ENCODE measurements at regions not wholly inside any gene's neighbourhood (a gene's known extent, or its start where the extent isn't known, plus 50 kb on each side); places are given as distances from the start of the nearest gene placed in this dataset.
"Not testable (repeated sequence)": the region's sequence is repeated elsewhere in the genome, so short reads cannot be mapped to it uniquely, and the experiment has no call there.

GRCh38 chr12:68514807-68515411 lies 95.8 kb upstream of the RAP1B start:
- DNase-seq: no peak

- DNase-seq: no peak
These were observed 94.9 kb upstream of the RAP1B start for GRCh38 chr12:68515793-68516192.

GRCh38 chr12:68521321-68521839 lies 89.3 kb upstream of the RAP1B start:
- DNase-seq: no peak

GRCh38 chr12:68521848-68522502 lies 88.7 kb upstream of the RAP1B start:
- no peak for DNase-seq

- DNase-seq: no peak
These were observed 81.2 kb upstream of the RAP1B start for GRCh38 chr12:68529466-68529865.

- no peak for DNase-seq
These were observed 80.8 kb upstream of the RAP1B start for GRCh38 chr12:68529869-68530268.

GRCh38 chr12:68530299-68530698 lies 80.4 kb upstream of the RAP1B start:
- no peak for DNase-seq

GRCh38 chr12:68530965-68531364 lies 79.7 kb upstream of the RAP1B start:
- DNase-seq: no peak

GRCh38 chr12:68532204-68532886 lies 78.4 kb upstream of the RAP1B start:
- DNase-seq: no peak

- no peak for DNase-seq
These were observed 77.8 kb upstream of the RAP1B start for GRCh38 chr12:68532887-68533248.

GRCh38 chr12:68534108-68534507 lies 76.6 kb upstream of the RAP1B start:
- no peak for DNase-seq

GRCh38 chr12:68536885-68537485 lies 73.7 kb upstream of the RAP1B start:
- no peak for DNase-seq

- no peak for DNase-seq
These were observed 73.1 kb upstream of the RAP1B start for GRCh38 chr12:68537571-68537970.

GRCh38 chr12:68538726-68539614 lies 71.7 kb upstream of the RAP1B start:
- peak; percentile 8 for DNase-seq

GRCh38 chr12:68539615-68539952 lies 71.1 kb upstream of the RAP1B start:
- no peak for DNase-seq

GRCh38 chr12:68540768-68541167 lies 69.9 kb upstream of the RAP1B start:
- not testable (repeated sequence) for DNase-seq

- DNase-seq: not testable (repeated sequence)
These were observed 63.4 kb upstream of the RAP1B start for GRCh38 chr12:68547318-68547717.

- DNase-seq: not testable (repeated sequence)
These were observed 58.0 kb upstream of the RAP1B start for GRCh38 chr12:68552605-68553195.

GRCh38 chr12:68557011-68557730 lies 53.5 kb upstream of the RAP1B start:
- DNase-seq: no peak

- DNase-seq: no peak
These were observed 51.5 kb upstream of the RAP1B start for GRCh38 chr12:68559246-68559645.

- DNase-seq: no peak
These were observed 50.5 kb upstream of the RAP1B start for GRCh38 chr12:68559984-68560850.
